DMS79 treated with DMSO at 0.1 percent for 48 hours (cell line): ENCODE measurements at regions not wholly inside any gene's neighbourhood (a gene's known extent, or its start where the extent isn't known, plus 50 kb on each side); places are given as distances from the start of the nearest gene placed in this dataset.

ENCODE experiments used
- DNase-seq: peaks from one replicate; lab custom pipeline; 2025; lab: John Stamatoyannopoulos, UW

DNA sequence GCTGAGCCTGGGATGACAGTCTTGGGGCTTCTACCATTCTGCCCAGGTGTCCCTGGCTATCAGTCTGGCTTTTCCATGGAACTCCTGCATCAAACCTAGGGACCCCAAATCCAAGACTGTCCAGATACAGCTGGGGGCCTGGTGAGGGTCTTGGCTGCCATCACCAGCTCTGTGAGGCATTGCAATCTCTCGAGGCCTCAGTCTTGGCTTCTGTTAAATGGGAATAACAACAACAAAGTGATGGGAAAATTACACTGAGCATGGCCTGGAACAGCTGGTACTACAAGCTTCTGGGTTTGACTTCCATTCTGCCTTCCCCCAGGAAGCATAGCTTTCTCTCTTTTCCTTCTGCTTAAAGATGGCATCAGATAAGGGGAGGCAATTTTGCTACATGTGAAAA lies 50.0 kb upstream of the LCTL start:
- DNase-seq = no peak

- DNase-seq = no peak
These were observed 51.6 kb upstream of the LCTL start for GRCh38 chr15:66617137-66618090.

- DNase-seq = peak; percentile 1
These were observed 53.5 kb upstream of the LCTL start for GRCh38 chr15:66619152-66619903.

DNA sequence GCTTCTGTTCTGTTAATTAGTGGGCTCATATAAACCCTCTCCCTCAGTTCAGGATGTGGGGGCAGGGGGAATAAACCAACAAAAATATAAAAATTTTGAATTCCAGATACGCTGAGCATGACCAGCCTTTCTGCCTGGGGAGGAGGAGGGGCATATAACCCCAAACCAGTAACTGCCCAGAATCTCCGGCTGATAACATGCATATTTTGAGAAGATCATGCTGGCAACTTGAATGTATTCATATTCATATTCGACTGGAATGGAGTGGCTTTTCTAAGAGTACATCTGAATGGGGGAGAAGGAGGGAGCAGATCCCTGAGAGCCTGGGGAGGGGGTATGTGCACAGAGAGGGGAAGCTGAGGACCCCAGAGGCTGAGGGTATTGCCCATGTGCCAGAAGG lies 54.5 kb upstream of the LCTL start:
- DNase-seq = no peak

DNA sequence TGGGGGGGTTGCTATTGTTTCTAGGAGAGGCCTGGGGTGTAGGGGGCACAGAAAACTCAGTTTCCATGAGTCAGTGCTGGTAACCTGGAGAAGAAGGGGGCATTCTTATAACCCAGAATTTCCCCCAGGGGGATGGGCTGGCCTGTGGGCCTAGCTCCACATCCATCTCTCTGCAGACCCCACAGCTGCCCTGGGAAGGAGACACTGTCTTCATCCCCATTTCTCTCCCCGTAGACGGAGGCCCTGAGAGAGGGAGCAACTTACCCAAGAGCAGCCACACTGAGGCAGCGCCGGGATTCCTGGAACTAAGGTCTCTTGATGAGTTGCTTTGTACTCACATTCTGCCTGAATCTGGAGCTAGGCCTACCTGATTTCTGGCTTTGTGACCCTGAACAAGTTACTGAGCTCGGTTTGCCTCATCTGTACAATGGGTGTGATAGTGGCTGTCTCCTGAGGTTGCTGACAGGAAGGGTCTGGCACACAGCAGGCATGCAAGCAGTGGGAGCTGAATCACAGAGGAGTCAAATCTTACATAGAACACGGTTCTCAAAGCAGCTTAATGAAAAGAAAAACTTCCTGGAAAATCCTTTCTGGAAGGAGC lies 55.0 kb upstream of the LCTL start:
- no peak for DNase-seq

DNA sequence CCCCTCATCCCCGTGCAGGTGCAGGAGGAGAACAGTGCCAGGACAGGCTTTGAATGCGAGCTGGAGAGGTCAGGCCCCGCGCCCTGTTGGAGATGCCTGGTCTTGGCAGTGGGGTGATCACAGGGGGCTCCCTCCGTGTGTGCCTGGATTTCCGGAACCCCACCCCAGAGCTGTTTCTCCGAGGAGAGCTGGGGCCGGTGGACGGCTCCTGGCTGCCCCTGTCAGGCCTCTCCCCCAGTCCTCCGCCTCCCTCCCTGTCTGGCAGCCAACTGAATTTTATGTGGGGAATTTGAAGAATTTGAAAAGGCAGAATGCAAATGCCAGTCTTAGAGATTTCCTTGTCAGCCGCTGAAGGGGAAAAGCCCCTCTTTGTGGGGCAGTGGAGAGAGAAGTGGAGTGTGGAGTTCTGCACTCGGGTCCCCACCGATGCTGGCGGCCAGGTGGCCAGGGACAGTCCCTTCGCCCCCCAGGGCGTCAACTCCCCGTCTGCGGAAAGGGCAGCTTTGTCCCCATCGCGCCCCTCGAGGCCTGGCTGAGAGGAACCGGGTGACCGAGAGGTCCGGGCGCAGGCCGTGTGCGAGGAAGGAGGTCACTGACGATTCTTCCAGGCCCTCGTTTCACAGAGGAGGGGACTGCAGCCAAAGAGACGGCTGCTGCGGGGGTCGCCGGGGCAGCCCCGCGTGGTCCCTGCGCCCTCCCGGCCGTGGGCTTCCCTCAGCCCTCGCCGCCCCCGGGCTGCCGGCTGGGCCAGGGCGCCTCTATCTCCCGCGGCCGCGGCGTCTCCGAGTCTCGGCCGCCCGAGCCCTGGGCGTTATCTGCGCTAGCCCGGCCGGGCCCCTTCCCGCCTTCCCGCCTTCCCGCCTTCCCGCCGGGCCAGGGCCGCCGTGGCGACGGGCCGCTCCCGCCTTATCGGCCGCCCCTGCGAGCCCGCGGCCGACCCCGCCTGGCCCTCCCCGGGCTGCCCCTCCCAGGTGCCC lies 56.0 kb upstream of the LCTL start:
- no peak for DNase-seq

- no peak for DNase-seq
These were observed 56.8 kb upstream of the LCTL start for GRCh38 chr15:66622591-66623022.

- no peak for DNase-seq
These were observed 58.1 kb upstream of the LCTL start for GRCh38 chr15:66623801-66624453.

DNA sequence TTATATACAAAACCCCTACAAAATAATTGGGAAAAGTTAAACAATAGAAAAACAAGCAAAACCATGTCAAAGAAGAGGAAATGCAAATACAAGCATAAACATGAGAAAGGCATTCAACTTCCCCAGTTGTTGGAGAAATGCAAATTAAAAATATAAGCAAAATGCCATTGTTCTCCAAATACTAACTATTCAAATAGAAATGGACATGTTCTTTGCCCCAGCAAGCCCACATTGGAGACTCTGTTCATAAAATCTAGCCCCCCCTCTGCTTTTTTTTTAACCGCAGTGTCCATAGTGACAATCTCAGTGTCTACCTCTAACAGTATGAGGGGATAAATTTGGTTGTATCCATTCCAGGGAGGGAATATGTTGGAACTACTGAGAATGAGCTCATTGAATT lies 59.7 kb upstream of the LCTL start:
- DNase-seq = no peak

GRCh38 chr15:66625974-66626373 lies 60.2 kb upstream of the LCTL start:
- no peak for DNase-seq

DNA sequence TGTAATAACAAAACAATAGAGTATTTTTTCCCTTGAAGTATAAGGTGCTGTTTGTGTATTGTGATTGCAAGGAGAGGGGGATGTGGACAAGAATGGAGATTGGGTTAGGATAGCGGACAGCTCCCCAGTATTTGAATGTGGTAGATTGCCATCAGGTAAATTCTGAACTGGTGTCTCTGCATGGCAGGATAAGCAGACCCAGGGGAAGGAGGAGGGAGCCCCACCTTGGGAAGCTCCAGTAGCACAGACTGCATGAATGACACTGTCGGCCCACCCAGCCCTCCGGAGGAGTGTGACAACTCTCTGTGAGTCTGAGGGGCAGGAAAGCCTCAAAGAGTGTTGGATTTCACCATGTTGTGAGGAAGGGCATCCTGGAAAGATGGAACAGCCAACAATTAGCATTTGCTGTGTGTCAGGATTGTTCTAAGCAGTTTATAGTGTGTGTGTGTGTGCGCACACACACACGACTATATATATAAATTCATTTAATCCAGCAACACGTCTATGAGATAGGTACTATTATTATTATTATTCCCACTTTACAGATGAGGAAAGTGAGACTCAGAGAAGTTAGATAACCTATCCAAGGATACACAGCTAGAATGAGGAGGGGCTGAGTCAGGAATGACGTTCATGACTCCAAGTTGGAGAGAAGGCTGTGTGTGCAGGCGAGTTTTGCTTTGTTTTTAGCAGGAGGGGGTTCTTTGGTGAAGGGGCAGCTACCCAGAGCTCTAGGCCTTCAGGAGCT lies 63.4 kb upstream of the LCTL start:
- DNase-seq = no peak

DNA sequence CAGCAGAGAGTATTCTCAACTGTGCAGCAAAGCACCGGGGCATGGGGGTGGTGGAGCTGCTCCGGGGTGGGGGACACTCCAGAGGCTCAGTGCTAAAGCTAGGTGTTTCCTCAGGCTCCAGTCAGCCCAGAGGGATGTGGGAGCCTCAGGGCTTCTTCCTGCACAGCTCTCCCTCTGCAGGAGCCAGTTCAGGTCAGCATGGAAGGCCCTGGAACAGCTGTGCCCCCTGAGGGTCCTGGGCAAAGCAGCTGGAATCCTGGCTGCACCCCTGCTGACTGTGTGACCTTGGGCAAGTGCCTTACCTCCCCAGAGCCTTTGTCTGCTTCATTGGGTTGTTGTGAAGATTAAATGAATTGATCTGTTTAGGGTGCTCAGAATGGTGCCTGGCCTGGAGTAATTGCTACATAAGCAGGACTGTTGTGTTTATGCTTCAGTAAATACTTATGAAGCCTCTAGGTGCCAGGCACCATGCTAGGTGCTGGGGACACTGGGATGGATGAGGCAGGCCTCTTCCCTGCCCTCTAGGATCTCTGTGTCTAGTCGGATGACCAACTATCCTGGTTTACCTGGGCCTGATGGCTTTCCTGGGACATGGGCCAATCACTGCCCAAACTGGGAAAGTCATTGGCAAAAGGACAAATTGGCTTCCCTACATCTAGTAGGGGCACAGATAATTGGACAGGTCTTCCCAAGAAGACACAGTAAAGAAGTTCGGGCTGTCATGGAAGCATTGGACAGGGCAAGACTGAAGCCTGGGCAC lies 64.2 kb upstream of the LCTL start:
- no peak for DNase-seq

DNA sequence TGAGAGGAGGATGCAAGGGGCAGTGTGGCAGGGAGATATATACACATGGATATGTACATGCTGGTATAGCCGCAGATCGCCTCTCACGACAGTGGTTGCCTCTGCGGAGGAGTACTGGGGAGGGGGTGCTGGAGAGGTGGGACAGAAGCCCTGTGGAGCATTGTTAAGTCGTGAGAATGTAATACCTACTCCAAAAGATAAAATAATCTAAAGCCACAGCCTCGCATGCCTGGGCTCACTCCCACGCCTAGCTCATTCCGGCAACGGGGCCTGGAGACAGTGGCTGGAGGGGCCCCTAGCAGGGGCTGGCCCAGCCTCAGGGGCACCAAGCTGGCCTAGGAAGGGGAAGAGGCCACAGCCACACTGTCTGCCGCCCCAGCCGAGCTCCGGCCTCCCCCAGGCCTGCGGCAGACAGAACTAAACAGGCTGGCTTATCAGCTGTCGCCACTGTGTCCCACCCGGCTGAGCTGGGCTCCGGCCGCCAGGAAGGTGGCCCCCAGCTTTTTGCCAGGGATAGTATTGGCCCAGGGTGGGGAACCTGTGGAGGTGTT lies 65.1 kb upstream of the LCTL start:
- no peak for DNase-seq

DNA sequence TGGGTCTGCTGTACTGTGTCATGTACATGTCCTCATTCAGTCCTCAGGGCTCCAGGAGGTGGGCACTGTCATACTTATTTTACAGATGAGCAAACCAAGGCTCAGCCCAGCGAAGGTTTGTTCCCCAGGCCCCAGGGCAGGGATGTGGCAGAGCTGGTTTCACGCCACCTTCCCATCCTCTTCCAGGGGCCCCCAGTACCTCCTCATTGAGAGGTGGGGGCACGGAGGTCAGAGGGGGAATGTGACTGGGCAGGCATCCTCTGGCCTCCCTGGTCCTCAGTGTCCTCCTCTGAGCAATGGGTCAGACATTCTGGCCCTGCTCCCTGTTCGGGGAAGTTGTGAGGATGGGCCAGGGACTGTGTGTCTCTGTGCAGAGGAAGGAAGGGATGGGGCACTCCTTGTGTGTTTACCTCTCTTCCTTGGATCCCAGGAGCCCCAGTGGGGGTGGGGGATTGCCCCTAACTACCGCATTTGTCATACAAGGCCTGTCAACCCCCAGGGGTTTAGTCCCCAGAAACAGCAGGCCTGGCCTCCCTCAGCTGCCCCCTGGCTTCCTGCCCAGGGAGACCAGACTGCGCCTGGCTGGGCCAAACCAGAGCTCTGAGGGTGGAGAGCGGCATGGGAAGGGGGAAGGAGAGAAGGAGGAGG lies 65.9 kb upstream of the LCTL start:
- DNase-seq = no peak

DNA sequence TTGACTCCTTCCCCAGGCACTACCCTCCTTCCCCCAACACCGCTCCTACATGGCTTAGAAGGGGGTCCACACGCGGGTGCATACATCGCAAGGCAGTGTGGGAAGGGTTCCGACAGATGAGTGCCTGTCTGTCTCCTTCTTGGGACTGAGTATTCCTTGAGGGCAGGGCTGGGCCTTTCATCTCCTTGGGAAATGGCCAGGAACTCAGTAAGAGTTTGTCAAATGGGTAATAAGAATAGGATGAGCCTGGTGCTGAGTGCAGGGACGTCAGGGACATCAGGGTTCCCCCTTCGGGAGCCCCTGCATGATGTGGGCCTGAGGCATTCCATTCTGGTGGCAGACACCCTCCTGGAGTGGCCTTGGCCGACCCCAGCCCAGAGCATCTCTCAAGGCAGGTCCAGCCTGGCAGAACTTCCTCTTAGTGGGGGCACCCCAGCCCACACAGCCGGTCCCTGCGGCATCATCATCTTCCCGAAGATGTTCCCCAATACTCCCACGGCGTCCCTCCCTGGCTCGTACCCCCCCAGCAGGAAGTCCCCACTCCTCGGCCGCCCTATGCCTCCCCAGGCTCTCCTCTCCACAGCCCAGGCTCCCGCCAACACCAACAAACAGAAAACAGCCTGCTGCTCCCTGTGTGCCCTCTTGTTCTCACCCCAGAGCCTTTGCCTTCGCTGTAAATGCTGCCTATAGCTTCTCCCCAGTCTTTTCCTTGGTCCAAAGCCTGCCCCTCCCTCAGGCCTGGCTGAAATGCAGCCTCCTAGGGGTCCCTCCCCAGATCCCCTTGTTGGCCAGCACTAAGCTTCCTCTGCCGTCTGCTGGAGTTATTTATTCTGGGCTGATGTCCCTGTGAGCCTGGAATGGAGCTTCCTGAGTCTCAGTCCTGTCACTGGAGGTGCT lies 67.5 kb upstream of the LCTL start:
- no peak for DNase-seq

- DNase-seq = no peak
These were observed 68.1 kb upstream of the LCTL start for GRCh38 chr15:66633938-66634250.

DNA sequence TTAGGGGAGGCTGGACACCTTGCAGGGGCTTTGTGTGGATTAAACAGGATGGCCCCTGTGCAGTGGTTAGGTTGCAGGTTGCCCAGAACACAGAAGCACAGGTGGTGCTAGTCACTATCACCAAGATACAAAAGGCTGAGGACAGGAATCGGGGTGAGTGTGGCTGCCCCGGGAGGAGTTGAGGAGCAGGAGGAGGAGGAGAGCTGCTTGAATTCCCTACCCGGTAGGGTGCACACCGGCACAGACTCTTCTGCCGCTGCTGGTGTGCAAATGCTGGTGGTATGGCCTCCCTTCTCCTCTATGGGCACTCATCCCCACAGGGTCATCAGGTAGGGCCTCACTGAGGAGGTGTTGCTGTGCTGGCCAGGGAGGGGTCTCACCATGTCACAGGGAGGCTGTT lies 67.5 kb upstream of the SMAD6 start:
- no peak for DNase-seq

- DNase-seq = no peak
These were observed 67.0 kb upstream of the SMAD6 start for GRCh38 chr15:66635006-66635405.
